Right lobe of liver (tissue), 6 donors: ENCODE measurements at regions not wholly inside any gene's neighbourhood (a gene's known extent, or its start where the extent isn't known, plus 50 kb on each side); places are given as distances from the start of the nearest gene placed in this dataset.

Source experiments
- ATAC-seq, 4 donors: fragments of 200-7000 bp; cut with Tn5 transposase; one replicate each; pipeline ENCODE4 v1.9.1; 2020; ENCODE audit warnings: mild to moderate bottlenecking in 4 of 4, moderate library complexity in 4 of 4
- DNase-seq, 3 donors: peaks; one replicate each; pipeline ENCODE4 v3.0.0-alpha.2; 2020
- H3K27ac ChIP-seq, 3 donors: fragments of 200-600 bp; one replicate each; pipeline ENCODE4 v1.8.0; 2022
- H3K27me3 ChIP-seq, 2 donors: fragments of 200-600 bp; one replicate each; pipeline ENCODE4 v1.8.0; 2022
- H3K36me3 ChIP-seq, 4 donors: fragments of 200-600 bp; sonication (generic) in 1 of 4; one replicate each; pipeline versions ENCODE4 v1.5.1 to v1.8.0; 2017 to 2022; ENCODE audit warnings: control low read depth in 1 of 4
- H3K4me1 ChIP-seq, 4 donors: fragments of 200-600 bp; sonication (generic) in 1 of 4; one replicate each; pipeline versions ENCODE4 v1.5.1 to v1.8.0; 2017 to 2022; ENCODE audit warnings: control low read depth in 1 of 4
- H3K4me3 ChIP-seq, 3 donors: fragments of 200-600 bp; one replicate each; pipeline ENCODE4 v1.8.0; 2022
- H3K9me3 ChIP-seq, 4 donors: fragments of 200-600 bp; sonication (generic) in 1 of 4; one replicate each; pipeline versions ENCODE4 v1.5.1 to v1.8.0; 2017 to 2022; ENCODE audit warnings: control low read depth in 1 of 4
- CTCF ChIP-seq, 4 donors: fragments of 200-600 bp in 3 of 4; fragments of 450-650 bp in 1 of 4; IDR thresholded peaks; one replicate each; pipeline versions ENCODE4 v1.5.1 to v1.8.0; 2016 to 2022; ENCODE audit warnings: antibody characterized with exemption in 4 of 4, mild to moderate bottlenecking in 2 of 4
- POLR2A ChIP-seq: fragments of 450-650 bp; IDR thresholded peaks from one replicate; pipeline ENCODE4 v1.6.1; 2017; ENCODE audit warnings: antibody characterized with exemption, mild to moderate bottlenecking
- WGBS: methylation state at CpG from one replicate; pipeline ENCODE4 v1.1.6; 2018; ENCODE audit warnings: low coverage, low lambda C conversion rate; ENCODE audit not compliant: insufficient coverage; ENCODE audit errors: missing lambda C conversion rate; 5-methylcytosine and 5-hydroxymethylcytosine counted together
- intact Hi-C, 2 donors: fragments of 100-400 bp; cut with DNase I; formaldehyde crosslinking; loops; one replicate each; pipeline versions ENCODE4 v1.11.2 to v1.14.1; 2022
- donor health status: DM: no; HTN: yes; CAD: no.
- donor health status: DM: no; HTN: no; CAD: no.
- donor health status: DM: no; HTN: no; CAD: no.
- donor health status: DM: no; HTN: yes; CAD: no.
- donor health status: DM: no; HTN: yes; CAD: no.

DNA sequence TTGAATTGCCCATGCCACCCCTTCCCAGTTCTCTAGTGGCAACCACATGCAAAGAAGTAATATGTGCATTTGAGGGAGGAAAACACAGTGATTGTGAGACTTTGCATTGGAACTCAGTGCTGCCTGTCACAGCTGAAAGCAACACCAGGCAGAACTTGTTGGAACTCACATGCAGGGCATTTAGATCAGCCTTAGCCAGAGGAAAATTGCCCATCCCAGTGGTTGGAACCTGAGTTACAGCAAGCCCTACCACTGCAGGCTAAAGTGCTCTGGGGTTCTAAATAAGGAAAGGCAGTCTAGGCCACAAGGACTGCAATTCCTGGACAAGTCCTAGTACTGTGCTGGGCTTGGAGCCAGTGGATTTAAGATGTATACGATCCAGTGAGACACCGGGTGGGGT, 245.3 kb upstream of the UFL1 start:
- no CpG with 5 or more reads among the region's 2 CpGs for WGBS
- Histone ChIP-seq H3K27me3 (no peaks in the 10 kb centered on the region), H3K4me3 (no peak overlapping the region), H3K27ac (no peak overlapping the region), H3K9me3 (no peaks in the 10 kb centered on the region), H3K4me1 (no peaks in the 10 kb centered on the region), H3K36me3 (no peaks in the 10 kb centered on the region)
- no peak for DNase-seq
- intact Hi-C loops, result no loop called here
- ATAC-seq, result no peak
- TF ChIP-seq CTCF (IDR thresholded peaks at IDR 0.05), result no peak
- TF ChIP-seq POLR2A, result no peak

DNA sequence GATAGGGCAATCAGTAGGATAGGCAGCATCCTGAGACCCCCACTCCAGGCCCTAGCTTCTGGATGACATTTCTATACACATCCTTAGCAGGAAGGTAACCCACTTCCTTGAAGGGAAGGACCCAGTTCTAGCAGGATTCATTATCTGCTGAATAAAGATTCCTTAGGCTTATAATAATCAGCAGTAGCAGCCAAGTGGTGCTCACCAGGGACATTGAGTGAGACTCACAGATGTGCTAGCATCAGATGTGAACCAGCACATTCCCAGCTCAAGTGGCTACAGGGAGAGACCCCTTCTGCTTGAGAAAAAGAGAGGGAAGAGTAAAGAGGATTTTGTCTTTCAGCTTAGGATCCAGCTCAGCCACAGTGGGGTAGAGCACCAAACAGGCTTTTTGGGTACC, 244.8 kb upstream of the UFL1 start:
- ATAC-seq (no peak), DNase-seq (no peak)
- H3K27me3 ChIP-seq, result no peaks in the 10 kb centered on the region
- H3K27ac ChIP-seq, result no peak overlapping the region
- H3K4me1 ChIP-seq, result no peaks in the 10 kb centered on the region
- intact Hi-C loops, result no loop called here
- H3K4me3 ChIP-seq, result no peak overlapping the region
- no peak for TF ChIP-seq CTCF (IDR thresholded peaks at IDR 0.05)
- no peak for TF ChIP-seq POLR2A
- no peaks in the 10 kb centered on the region for H3K36me3 ChIP-seq
- H3K9me3 ChIP-seq, result no peaks in the 10 kb centered on the region

DNA sequence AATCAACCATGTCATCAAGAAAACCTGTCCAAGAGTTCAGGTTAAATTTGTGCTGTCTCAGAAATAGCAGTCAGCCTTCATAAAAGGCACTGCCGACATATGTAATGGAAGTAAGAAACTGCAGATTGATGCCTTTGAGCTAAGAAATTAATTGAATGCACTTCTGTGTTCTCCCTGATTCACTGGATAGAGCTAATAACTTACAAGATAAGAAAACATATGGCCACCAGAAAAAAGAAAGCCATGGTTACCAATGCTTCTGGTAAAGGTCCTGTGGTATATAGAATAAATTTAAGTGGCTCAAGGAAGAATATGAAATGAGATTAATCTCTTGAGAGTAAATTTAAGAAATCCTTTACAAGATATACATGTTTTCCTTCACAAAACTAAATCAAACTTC, 242.5 kb upstream of the UFL1 start:
- no peak for TF ChIP-seq CTCF (IDR thresholded peaks at IDR 0.05)
- no peak for TF ChIP-seq POLR2A
- Histone ChIP-seq H3K4me3 (no peak overlapping the region), H3K4me1 (no peaks in the 10 kb centered on the region), H3K27ac (no peak overlapping the region), H3K36me3 (no peaks in the 10 kb centered on the region), H3K9me3 (no peaks in the 10 kb centered on the region), H3K27me3 (no peaks in the 10 kb centered on the region)
- no peak for ATAC-seq
- intact Hi-C loops, result no loop called here
- no peak for DNase-seq
- WGBS, result 50% methylated on average over 1 of the region's 1 CpG

GRCh38 chr6:96286503-96286902, 235.1 kb upstream of the UFL1 start:
- WGBS, result no CpG with 5 or more reads among the region's 1 CpG
- H3K36me3 ChIP-seq, result no peaks in the 10 kb centered on the region
- H3K9me3 ChIP-seq, result no peaks in the 10 kb centered on the region
- TF ChIP-seq POLR2A, result no peak
- no peak for DNase-seq
- no peaks in the 10 kb centered on the region for H3K27me3 ChIP-seq
- no peak for ATAC-seq
- intact Hi-C loops, result no loop called here
- no peaks in the 10 kb centered on the region for H3K4me1 ChIP-seq
- H3K4me3 ChIP-seq, result no peak overlapping the region
- no peak overlapping the region for H3K27ac ChIP-seq

DNA sequence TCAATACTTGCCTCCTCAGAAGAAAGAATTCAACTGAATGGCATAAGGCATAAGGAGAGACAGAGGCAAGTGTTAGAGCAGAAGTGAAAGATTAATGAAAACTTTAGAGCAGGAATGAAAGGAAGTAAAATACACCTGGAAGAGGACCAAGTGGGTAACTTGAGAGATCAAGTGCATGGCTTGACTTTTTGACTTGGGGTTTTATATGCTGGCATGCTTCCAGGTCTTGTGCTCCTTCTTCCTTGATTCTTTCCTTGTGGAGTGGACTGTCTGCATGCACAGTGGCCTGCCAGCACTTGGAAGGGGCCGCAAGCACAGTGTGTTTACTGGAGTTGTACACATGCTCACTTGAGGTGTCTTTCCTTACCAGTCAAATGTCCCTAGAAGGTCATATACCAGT, 222.1 kb upstream of the UFL1 start:
- Histone ChIP-seq H3K9me3 (no peaks in the 10 kb centered on the region), H3K4me3 (no peak overlapping the region), H3K27me3 (no peaks in the 10 kb centered on the region), H3K36me3 (no peaks in the 10 kb centered on the region), H3K4me1 (no peaks in the 10 kb centered on the region), H3K27ac (no peak overlapping the region)
- no peak for TF ChIP-seq POLR2A
- TF ChIP-seq CTCF (IDR thresholded peaks at IDR 0.05), result no peak
- 71% methylated on average over 1 of the region's 1 CpG for WGBS
- DNase-seq (no peak), ATAC-seq (no peak)
- intact Hi-C loops, result no loop called here
